ENCODE measurements at regions not wholly inside any gene's neighbourhood (a gene's known extent, or its start where the extent isn't known, plus 50 kb on each side); places are given as distances from the start of the nearest gene placed in this dataset.

DNA sequence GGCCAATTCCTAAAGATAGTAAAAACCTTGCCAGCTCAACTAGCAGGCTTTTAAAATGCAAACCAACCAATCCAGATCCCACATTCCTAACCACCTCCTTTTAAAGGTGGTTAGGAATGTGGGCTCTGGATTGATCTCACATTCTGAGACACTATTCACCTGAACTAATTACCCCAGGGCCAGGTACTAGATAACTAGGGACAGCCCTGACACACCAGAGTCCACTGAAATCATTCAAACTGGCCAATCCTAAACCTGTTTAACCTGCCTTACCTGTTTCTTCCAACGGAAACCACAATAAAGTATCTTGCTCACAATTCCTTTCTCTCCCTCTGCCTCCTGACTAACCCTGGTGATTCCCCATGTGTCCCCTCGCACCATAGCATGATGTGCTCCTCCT is 168.3 kb upstream of the DMAC1 start:
- no peak for TF ChIP-seq EZH2 (IDR thresholded peaks at IDR 0.05)
- TF ChIP-seq POLR2AphosphoS5 (IDR thresholded peaks at IDR 0.05; ENCODE audit: borderline replicate concordance, low read depth, low read length), result no peak
